OCI-LY1 (cell line): ENCODE measurements at regions not wholly inside any gene's neighbourhood (a gene's known extent, or its start where the extent isn't known, plus 50 kb on each side); places are given as distances from the start of the nearest gene placed in this dataset.

Source experiments
- H2AFZ ChIP-seq: fragments of 200-600 bp; sonication (generic), shearing (Covaris generic); 2 replicates; pipeline ENCODE4 v1.6.0; 2014; ENCODE audit warnings: antibody characterized with exemption, mild to moderate bottlenecking, low read length
- H3F3A ChIP-seq: fragments of 200-600 bp; sonication (generic), shearing (Covaris generic); 2 replicates; pipeline ENCODE4 v1.6.0; 2014; ENCODE audit warnings: mild to moderate bottlenecking, antibody characterized with exemption, low read length, moderate library complexity; ENCODE audit not compliant: insufficient read depth
- H3K27ac ChIP-seq: fragments of 200-600 bp; sonication (generic); 2 replicates; pipeline ENCODE4 v1.5.1; 2014; ENCODE audit warnings: low read length, mixed run types, mild to moderate bottlenecking, low read depth; ENCODE audit not compliant: poor library complexity, severe bottlenecking
- H3K27me3 ChIP-seq: fragments of 200-600 bp; sonication (generic); 2 replicates; pipeline ENCODE4 v1.6.0; 2014; ENCODE audit warnings: antibody characterized with exemption, mild to moderate bottlenecking, low read length, moderate library complexity; ENCODE audit not compliant: insufficient read depth
- H3K36me3 ChIP-seq: fragments of 200-600 bp; sonication (generic); 2 replicates; pipeline ENCODE4 v1.6.1; 2014; ENCODE audit warnings: mild to moderate bottlenecking, antibody characterized with exemption, low read length, moderate library complexity, mixed read lengths; ENCODE audit not compliant: insufficient read depth
- H3K4me1 ChIP-seq: fragments of 200-600 bp; sonication (generic); 2 replicates; pipeline ENCODE4 v1.5.1; 2014; ENCODE audit warnings: mild to moderate bottlenecking, low read length, moderate library complexity; ENCODE audit not compliant: insufficient read depth, severe bottlenecking
- H3K4me2 ChIP-seq: fragments of 200-600 bp; sonication (generic), shearing (Covaris generic); 2 replicates; pipeline ENCODE4 v1.6.1; 2014; ENCODE audit warnings: low read length
- H3K4me3 ChIP-seq: fragments of 200-600 bp; sonication (generic); 2 replicates; pipeline ENCODE4 v1.5.1; 2014; ENCODE audit warnings: low read length, low read depth, mild to moderate bottlenecking, mixed read lengths; ENCODE audit not compliant: poor library complexity, severe bottlenecking
- H3K79me2 ChIP-seq: fragments of 200-600 bp; shearing (Covaris generic); 2 replicates; pipeline ENCODE4 v1.6.1; 2016; ENCODE audit warnings: mixed run types, low read length, mixed read lengths; ENCODE audit not compliant: insufficient read depth
- H3K9ac ChIP-seq: fragments of 200-600 bp; sonication (generic), shearing (Covaris generic); 2 replicates; pipeline ENCODE4 v1.6.1; 2014; ENCODE audit warnings: mild to moderate bottlenecking, low read length, mixed read lengths
- H3K9me2 ChIP-seq: fragments of 200-600 bp; sonication (generic), shearing (Covaris generic); 2 replicates; pipeline ENCODE4 v1.6.1; 2014; ENCODE audit warnings: low read depth, mild to moderate bottlenecking, low read length, mixed read lengths
- H3K9me3 ChIP-seq: fragments of 200-600 bp; shearing (Covaris generic); 2 replicates; pipeline ENCODE4 v1.6.1; 2014; ENCODE audit warnings: low read length, mixed read lengths
- H4K20me1 ChIP-seq: fragments of 200-600 bp; sonication (generic), shearing (Covaris generic); 2 replicates; pipeline ENCODE4 v1.6.0; 2016; ENCODE audit warnings: mild to moderate bottlenecking, low read length; ENCODE audit not compliant: insufficient read depth
- CTCF ChIP-seq: fragments of 200-600 bp; sonication (generic), shearing (Covaris generic); IDR thresholded peaks from 2 replicates; pipeline ENCODE4 v1.5.1; 2017; ENCODE audit warnings: mild to moderate bottlenecking, antibody characterized with exemption, low read length, moderate library complexity, mixed read lengths
- EZH2 ChIP-seq: fragments of 200-600 bp; sonication (generic), shearing (Covaris generic); IDR thresholded peaks from 2 replicates; pipeline ENCODE4 v1.8.0; 2017; ENCODE audit warnings: borderline replicate concordance, mixed run types, mild to moderate bottlenecking, antibody characterized with exemption, low read length, moderate library complexity, mixed read lengths

- Histone ChIP-seq H4K20me1 (no peaks in the 10 kb centered on the region), H3K4me1 (peaks cover 14% of the 10 kb centered on the region), H3K4me3 (no peak overlapping the region), H3F3A (no peaks in the 10 kb centered on the region), H3K27ac (no peak overlapping the region), H3K27me3 (0 out of 2 replicates have a peak, but pooled peaks cover 5% of the 10 kb centered on the region), H3K9ac (no peak overlapping the region), H3K36me3 (no peaks in the 10 kb centered on the region; the same call in 1 of the 2 replicates), H3K9me3 (no peaks in the 10 kb centered on the region), H3K9me2 (no peaks in the 10 kb centered on the region), H2AFZ (no peak overlapping the region), H3K4me2 (no peak overlapping the region), H3K79me2 (no peaks in the 10 kb centered on the region)
- TF ChIP-seq EZH2 (no peak), CTCF (no peak)
These were observed 245.1 kb downstream of the SOX11 start for GRCh38 chr2:5937321-5937720.

- Histone ChIP-seq H3K4me2 (no peak overlapping the region), H3K4me1 (peaks cover 20% of the 10 kb centered on the region)
- TF ChIP-seq EZH2 (no peak), CTCF (no peak)
These were observed 245.8 kb downstream of the SOX11 start for GRCh38 chr2:5937851-5938565.

GRCh38 chr2:5938566-5938896, 246.3 kb downstream of the SOX11 start:
- Histone ChIP-seq H4K20me1 (no peaks in the 10 kb centered on the region), H3K9me2 (no peaks in the 10 kb centered on the region), H3F3A (no peaks in the 10 kb centered on the region), H3K4me1 (peaks cover 20% of the 10 kb centered on the region), H2AFZ (no peak overlapping the region), H3K4me2 (no peak overlapping the region), H3K27me3 (0 out of 2 replicates have a peak, but pooled peaks cover 5% of the 10 kb centered on the region), H3K9ac (no peak overlapping the region), H3K27ac (no peak overlapping the region), H3K79me2 (no peaks in the 10 kb centered on the region), H3K9me3 (no peaks in the 10 kb centered on the region), H3K36me3 (no peaks in the 10 kb centered on the region; the same call in 1 of the 2 replicates), H3K4me3 (no peak overlapping the region)
- no peak for TF ChIP-seq CTCF
- TF ChIP-seq EZH2: no peak

More at GRCh38 chr2:5937851-5938565, 245.8 kb downstream of the SOX11 start:
- no peaks in the 10 kb centered on the region for H3K79me2 ChIP-seq
- H3K9ac ChIP-seq: no peak overlapping the region
- no peaks in the 10 kb centered on the region for H3K9me3 ChIP-seq
- no peak overlapping the region for H3K27ac ChIP-seq
- H4K20me1 ChIP-seq: no peaks in the 10 kb centered on the region
- no peaks in the 10 kb centered on the region for H3F3A ChIP-seq
- 0 out of 2 replicates have a peak, but pooled peaks cover 5% of the 10 kb centered on the region for H3K27me3 ChIP-seq
- H3K4me3 ChIP-seq: no peak overlapping the region
- no peak overlapping the region for H2AFZ ChIP-seq
- H3K9me2 ChIP-seq: no peaks in the 10 kb centered on the region
- H3K36me3 ChIP-seq: no peaks in the 10 kb centered on the region; the same call in 1 of the 2 replicates
